T-helper 17 cell (primary cell): ENCODE measurements at regions not wholly inside any gene's neighbourhood (a gene's known extent, or its start where the extent isn't known, plus 50 kb on each side); places are given as distances from the start of the nearest gene placed in this dataset.

Experiments used
- ATAC-seq: fragments of 150-1000 bp; cut with Tn5 transposase; 2 replicates; pipeline ENCODE4 v1.10.0; 2021; ENCODE audit warnings: mild to moderate bottlenecking, moderate library complexity
- DNase-seq, 3 donors: peaks; one replicate each; pipeline versions ENCODE4 v3.0.0 to v3.0.0-alpha.2; 2020 to 2021
- H3K9me3 ChIP-seq: one replicate; pipeline ENCODE4 v1.7.0; 2013; ENCODE audit warnings: low read length, mild to moderate bottlenecking; ENCODE audit not compliant: control insufficient read depth, poor library complexity, severe bottlenecking
- H3K27ac Mint-ChIP-seq: one replicate; pipeline ENCODE4 v1.8.0; 2022; ENCODE audit warnings: mild to moderate bottlenecking, moderate library complexity, mixed read lengths
- H3K27me3 Mint-ChIP-seq: one replicate; pipeline ENCODE4 v1.8.0; 2022; ENCODE audit warnings: mixed read lengths
- H3K36me3 Mint-ChIP-seq: one replicate; pipeline ENCODE4 v1.8.0; 2022; ENCODE audit warnings: low read depth, mixed read lengths
- H3K4me1 Mint-ChIP-seq: one replicate; pipeline ENCODE4 v1.8.0; 2022; ENCODE audit warnings: mild to moderate bottlenecking, mixed read lengths
- H3K4me3 Mint-ChIP-seq: one replicate; pipeline ENCODE4 v1.8.0; 2022; ENCODE audit warnings: mild to moderate bottlenecking, moderate library complexity, mixed read lengths

- no peaks in the 10 kb centered on the region for H3K36me3 Mint-ChIP-seq
- DNase-seq, result no peak
- H3K4me3 Mint-ChIP-seq, result no peak overlapping the region
- no peak for ATAC-seq
- H3K4me1 Mint-ChIP-seq, result no peaks in the 10 kb centered on the region
- H3K9me3 ChIP-seq, result no peaks in the 10 kb centered on the region
- no peak overlapping the region for H3K27ac Mint-ChIP-seq
- H3K27me3 Mint-ChIP-seq, result no peaks in the 10 kb centered on the region
These were observed 298.0 kb upstream of the FAT1 start for GRCh38 chr4:187021436-187022205.

- H3K9me3 ChIP-seq, result no peaks in the 10 kb centered on the region
- no peak overlapping the region for H3K4me3 Mint-ChIP-seq
- DNase-seq (no peak), ATAC-seq (no peak)
- H3K27ac Mint-ChIP-seq, result no peak overlapping the region
- no peaks in the 10 kb centered on the region for H3K27me3 Mint-ChIP-seq
- H3K36me3 Mint-ChIP-seq, result no peaks in the 10 kb centered on the region
- H3K4me1 Mint-ChIP-seq, result no peaks in the 10 kb centered on the region
These were observed 303.6 kb upstream of the FAT1 start for GRCh38 chr4:187027272-187027671.

GRCh38 chr4:187042251-187042650 lies 318.6 kb upstream of the FAT1 start:
- no peak overlapping the region for H3K27ac Mint-ChIP-seq
- no peak for ATAC-seq
- no peaks in the 10 kb centered on the region for H3K36me3 Mint-ChIP-seq
- no peak overlapping the region for H3K4me3 Mint-ChIP-seq
- no peak for DNase-seq
- no peaks in the 10 kb centered on the region for H3K9me3 ChIP-seq
- H3K27me3 Mint-ChIP-seq, result no peaks in the 10 kb centered on the region
- no peaks in the 10 kb centered on the region for H3K4me1 Mint-ChIP-seq

- H3K9me3 ChIP-seq, result no peaks in the 10 kb centered on the region
- no peak for DNase-seq
- Mint-ChIP-seq H3K36me3 (no peaks in the 10 kb centered on the region), H3K4me3 (no peak overlapping the region), H3K27me3 (no peaks in the 10 kb centered on the region), H3K4me1 (no peaks in the 10 kb centered on the region), H3K27ac (no peak overlapping the region)
- ATAC-seq, result no peak
These were observed 322.8 kb upstream of the FAT1 start for GRCh38 chr4:187046471-187046870.

- no peak overlapping the region for H3K27ac Mint-ChIP-seq
- H3K4me1 Mint-ChIP-seq, result no peaks in the 10 kb centered on the region
- H3K36me3 Mint-ChIP-seq, result no peaks in the 10 kb centered on the region
- no peak overlapping the region for H3K4me3 Mint-ChIP-seq
- ATAC-seq (no peak), DNase-seq (no peak)
- H3K9me3 ChIP-seq, result no peaks in the 10 kb centered on the region
- no peaks in the 10 kb centered on the region for H3K27me3 Mint-ChIP-seq
These were observed 335.4 kb upstream of the FAT1 start for GRCh38 chr4:187059021-187059420.

GRCh38 chr4:187059895-187060294 lies 336.2 kb upstream of the FAT1 start:
- Mint-ChIP-seq H3K4me3 (no peak overlapping the region), H3K27ac (no peak overlapping the region), H3K27me3 (no peaks in the 10 kb centered on the region), H3K36me3 (no peaks in the 10 kb centered on the region), H3K4me1 (no peaks in the 10 kb centered on the region)
- ATAC-seq, result no peak
- DNase-seq, result no peak
- H3K9me3 ChIP-seq, result no peaks in the 10 kb centered on the region

- Mint-ChIP-seq H3K4me1 (no peaks in the 10 kb centered on the region), H3K36me3 (no peaks in the 10 kb centered on the region), H3K4me3 (no peak overlapping the region), H3K27me3 (no peaks in the 10 kb centered on the region), H3K27ac (no peak overlapping the region)
- H3K9me3 ChIP-seq, result no peaks in the 10 kb centered on the region
- ATAC-seq, result no peak
- DNase-seq, result no peak
These were observed 336.9 kb upstream of the FAT1 start for GRCh38 chr4:187060551-187060950.

GRCh38 chr4:187063251-187063650 lies 339.6 kb upstream of the FAT1 start:
- ATAC-seq, result no peak
- H3K9me3 ChIP-seq, result no peaks in the 10 kb centered on the region
- no peaks in the 10 kb centered on the region for H3K4me1 Mint-ChIP-seq
- no peaks in the 10 kb centered on the region for H3K36me3 Mint-ChIP-seq
- no peaks in the 10 kb centered on the region for H3K27me3 Mint-ChIP-seq
- H3K4me3 Mint-ChIP-seq, result no peak overlapping the region
- no peak overlapping the region for H3K27ac Mint-ChIP-seq
- DNase-seq, result no peak

GRCh38 chr4:187064033-187064432 lies 340.4 kb upstream of the FAT1 start:
- DNase-seq (no peak), ATAC-seq (no peak)
- no peaks in the 10 kb centered on the region for H3K9me3 ChIP-seq
- H3K4me3 Mint-ChIP-seq, result no peak overlapping the region
- H3K27me3 Mint-ChIP-seq, result no peaks in the 10 kb centered on the region
- H3K27ac Mint-ChIP-seq, result no peak overlapping the region
- no peaks in the 10 kb centered on the region for H3K4me1 Mint-ChIP-seq
- H3K36me3 Mint-ChIP-seq, result no peaks in the 10 kb centered on the region

GRCh38 chr4:187065396-187065795 lies 341.7 kb upstream of the FAT1 start:
- Mint-ChIP-seq H3K36me3 (no peaks in the 10 kb centered on the region), H3K4me1 (no peaks in the 10 kb centered on the region)

GRCh38 chr4:187065806-187066205 lies 342.1 kb upstream of the FAT1 start:
- H3K27me3 Mint-ChIP-seq, result no peaks in the 10 kb centered on the region
- H3K27ac Mint-ChIP-seq, result no peak overlapping the region
- no peak for DNase-seq
- no peaks in the 10 kb centered on the region for H3K36me3 Mint-ChIP-seq
- H3K4me1 Mint-ChIP-seq, result no peaks in the 10 kb centered on the region
- no peaks in the 10 kb centered on the region for H3K9me3 ChIP-seq
- ATAC-seq, result no peak
- H3K4me3 Mint-ChIP-seq, result no peak overlapping the region

More at GRCh38 chr4:187065396-187065795, 341.7 kb upstream of the FAT1 start:
- no peaks in the 10 kb centered on the region for H3K27me3 Mint-ChIP-seq
- no peak overlapping the region for H3K27ac Mint-ChIP-seq
- DNase-seq (no peak), ATAC-seq (no peak)
- no peaks in the 10 kb centered on the region for H3K9me3 ChIP-seq
- no peak overlapping the region for H3K4me3 Mint-ChIP-seq

- ATAC-seq (no peak), DNase-seq (no peak)
- Mint-ChIP-seq H3K4me3 (no peak overlapping the region), H3K27me3 (no peaks in the 10 kb centered on the region), H3K4me1 (no peaks in the 10 kb centered on the region), H3K27ac (no peak overlapping the region), H3K36me3 (no peaks in the 10 kb centered on the region)
- no peaks in the 10 kb centered on the region for H3K9me3 ChIP-seq
These were observed 345.7 kb upstream of the FAT1 start for GRCh38 chr4:187069398-187069797.

- H3K4me1 Mint-ChIP-seq, result no peaks in the 10 kb centered on the region
- no peaks in the 10 kb centered on the region for H3K27me3 Mint-ChIP-seq
- H3K36me3 Mint-ChIP-seq, result no peaks in the 10 kb centered on the region
- no peak for ATAC-seq
- no peak overlapping the region for H3K27ac Mint-ChIP-seq
- H3K4me3 Mint-ChIP-seq, result no peak overlapping the region
- H3K9me3 ChIP-seq, result no peaks in the 10 kb centered on the region
- no peak for DNase-seq
These were observed 346.5 kb upstream of the FAT1 start for GRCh38 chr4:187070158-187070557.

- Mint-ChIP-seq H3K4me3 (no peak overlapping the region), H3K27me3 (no peaks in the 10 kb centered on the region), H3K4me1 (no peaks in the 10 kb centered on the region), H3K36me3 (no peaks in the 10 kb centered on the region), H3K27ac (no peak overlapping the region)
- no peak for ATAC-seq
- H3K9me3 ChIP-seq, result no peaks in the 10 kb centered on the region
- DNase-seq, result no peak
These were observed 347.1 kb upstream of the FAT1 start for GRCh38 chr4:187070740-187071139.
